BJ (cell line): ENCODE measurements at regions not wholly inside any gene's neighbourhood (a gene's known extent, or its start where the extent isn't known, plus 50 kb on each side); places are given as distances from the start of the nearest gene placed in this dataset.

Source experiments
- CTCF ChIA-PET: fragments of 350-600 bp; formaldehyde crosslinking; extraction: SDS; loops from one replicate; lab custom pipeline; 2021; ENCODE audit warnings: antibody characterized with exemption, inconsistent platforms; lab: Yijun Ruan, JAX
- POLR2A ChIA-PET: fragments of 300-600 bp; sonication (Branson Sonifier 250); formaldehyde crosslinking; extraction: SDS; loops from one replicate; lab custom pipeline; 2021; ENCODE audit warnings: antibody characterized with exemption; lab: Charles Lee
- DNase-seq: peaks from one replicate; pipeline ENCODE4 v3.0.0-alpha.2; 2011; ENCODE audit warnings: low read depth
- H3K27me3 ChIP-seq: 2 replicates; pipeline ENCODE4 v1.6.0; 2011; ENCODE audit warnings: low read length; ENCODE audit not compliant: control insufficient read depth, insufficient read depth
- H3K36me3 ChIP-seq: 2 replicates; pipeline ENCODE4 v1.5.1; 2011; ENCODE audit warnings: low read length; ENCODE audit not compliant: control insufficient read depth, insufficient read depth
- H3K4me3 ChIP-seq: 2 replicates; pipeline ENCODE4 v1.5.1; 2011; ENCODE audit warnings: low read depth, mild to moderate bottlenecking, control low read depth, low read length
- CTCF ChIP-seq: IDR thresholded peaks from 2 replicates; pipeline ENCODE4 v1.5.1; 2011; ENCODE audit warnings: low read depth, mild to moderate bottlenecking, control low read depth, inconsistent platforms, low read length, moderate library complexity; ENCODE audit not compliant: insufficient read depth

DNA sequence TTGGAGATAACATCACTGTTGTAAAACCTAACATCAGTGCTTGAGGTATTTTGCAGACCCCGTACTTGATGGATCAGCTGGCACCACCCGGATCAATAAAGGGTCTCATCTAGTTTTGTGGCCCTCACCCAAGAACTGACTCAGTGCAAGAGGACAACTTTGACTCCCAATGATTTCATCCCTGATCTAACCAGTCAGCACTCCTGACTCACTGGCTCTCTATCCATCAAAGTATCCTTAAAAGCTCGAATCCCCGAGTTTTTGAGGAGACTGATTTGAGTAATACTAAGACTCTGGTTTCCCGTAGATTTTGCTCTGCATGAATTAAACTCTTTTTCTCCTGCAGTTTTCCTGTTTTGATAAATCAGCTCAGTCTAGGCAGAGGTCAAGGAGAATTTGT, 2498.1 kb downstream of the PCDH7 start:
- CTCF ChIA-PET = no interaction called here
- H3K4me3 ChIP-seq = no peak overlapping the region
- H3K36me3 ChIP-seq = no peaks in the 10 kb centered on the region
- POLR2A ChIA-PET = no interaction called here
- no peaks in the 10 kb centered on the region for H3K27me3 ChIP-seq
- DNase-seq = no peak
- TF ChIP-seq CTCF = no peak

GRCh38 chr4:33226133-33226532, 2506.0 kb downstream of the PCDH7 start:
- no peaks in the 10 kb centered on the region for H3K36me3 ChIP-seq
- no peaks in the 10 kb centered on the region for H3K27me3 ChIP-seq
- POLR2A ChIA-PET = no interaction called here
- no peak overlapping the region for H3K4me3 ChIP-seq
- TF ChIP-seq CTCF = no peak
- DNase-seq = no peak
- CTCF ChIA-PET = no interaction called here

GRCh38 chr4:33226783-33227182, 2506.6 kb downstream of the PCDH7 start:
- Histone ChIP-seq H3K27me3 (no peaks in the 10 kb centered on the region), H3K4me3 (no peak overlapping the region), H3K36me3 (no peaks in the 10 kb centered on the region)
- POLR2A ChIA-PET = no interaction called here
- no peak for TF ChIP-seq CTCF
- CTCF ChIA-PET = no interaction called here
- no peak for DNase-seq

GRCh38 chr4:33255094-33255493, 2534.9 kb downstream of the PCDH7 start:
- CTCF ChIA-PET = no interaction called here
- no peak for TF ChIP-seq CTCF
- no peak for DNase-seq
- Histone ChIP-seq H3K27me3 (no peaks in the 10 kb centered on the region), H3K36me3 (no peaks in the 10 kb centered on the region), H3K4me3 (no peak overlapping the region)
- POLR2A ChIA-PET = no interaction called here

GRCh38 chr4:33255507-33255906, 2535.3 kb downstream of the PCDH7 start:
- DNase-seq = no peak
- H3K36me3 ChIP-seq = no peaks in the 10 kb centered on the region
- POLR2A ChIA-PET = no interaction called here
- H3K4me3 ChIP-seq = no peak overlapping the region
- CTCF ChIA-PET = interaction anchor here (0.7 kb wide), 1 partner anchor 16 kb away, joined by 3 read pairs; no protein-coding TSS in a partner anchor
- H3K27me3 ChIP-seq = no peaks in the 10 kb centered on the region
- no peak for TF ChIP-seq CTCF
